Esophagus squamous epithelium (tissue), 4 donors: ENCODE measurements at regions not wholly inside any gene's neighbourhood (a gene's known extent, or its start where the extent isn't known, plus 50 kb on each side); places are given as distances from the start of the nearest gene placed in this dataset.

ENCODE experiments used
- CTCF ChIP-seq, 6 experiments: fragments of 450-650 bp in 4 of 6; fragments of 200-600 bp in 2 of 6; sonication (generic) in 2 of 6; IDR thresholded peaks; one replicate each; pipeline ENCODE4 v1.5.1; 2016 to 2019; ENCODE audit warnings: antibody characterized with exemption in 6 of 6, mild to moderate bottlenecking in 4 of 6, moderate library complexity in 4 of 6
- POLR2A ChIP-seq, 4 donors: fragments of 450-650 bp; IDR thresholded peaks; one replicate each; pipeline ENCODE4 v1.6.1; 2017; ENCODE audit warnings: antibody characterized with exemption in 4 of 4, mild to moderate bottlenecking in 4 of 4, moderate library complexity in 3 of 4

GRCh38 chr6:77015350-77015749 is 447.9 kb downstream of the HTR1B start:
- TF ChIP-seq POLR2A (IDR thresholded peaks at IDR 0.05) (no peak), CTCF (IDR thresholded peaks at IDR 0.05) (no peak)
